ENCODE measurements at regions not wholly inside any gene's neighbourhood (a gene's known extent, or its start where the extent isn't known, plus 50 kb on each side); places are given as distances from the start of the nearest gene placed in this dataset.

- TF ChIP-seq CTCF (IDR thresholded peaks at IDR 0.05) (no peak), POLR2A (IDR thresholded peaks at IDR 0.05) (no peak), POLR2AphosphoS5 (IDR thresholded peaks at IDR 0.05) (no peak)
Measured at GRCh38 chr1:56404561-56405030, 174.8 kb downstream of the PLPP3 start.

All from suprapubic skin (tissue), 4 donors.